Tibial nerve (tissue), 4 donors: ENCODE measurements at regions not wholly inside any gene's neighbourhood (a gene's known extent, or its start where the extent isn't known, plus 50 kb on each side); places are given as distances from the start of the nearest gene placed in this dataset.

Experiments
- CTCF ChIP-seq, 5 experiments: fragments of 200-600 bp in 3 of 5; fragments of 450-650 bp in 2 of 5; sonication (generic) in 3 of 5; IDR thresholded peaks; one replicate each; pipeline ENCODE4 v1.5.1; 2016 to 2019; ENCODE audit warnings: antibody characterized with exemption in 5 of 5, mild to moderate bottlenecking in 3 of 5, moderate library complexity in 2 of 5
- EP300 ChIP-seq, 2 donors: sonication (generic); formaldehyde crosslinking; IDR thresholded peaks; one replicate each; pipeline ENCODE4 v1.6.1; 2017; ENCODE audit warnings: antibody characterized with exemption in 2 of 2, mild to moderate bottlenecking in 1 of 2
- POLR2A ChIP-seq, 2 donors: fragments of 450-650 bp; IDR thresholded peaks; one replicate each; pipeline ENCODE4 v1.6.1; 2017; ENCODE audit warnings: antibody characterized with exemption in 2 of 2, mild to moderate bottlenecking in 2 of 2, moderate library complexity in 2 of 2

- no peak for TF ChIP-seq CTCF (IDR thresholded peaks at IDR 0.05)
- TF ChIP-seq EP300 (IDR thresholded peaks at IDR 0.05), result no peak
- TF ChIP-seq POLR2A (IDR thresholded peaks at IDR 0.05), result no peak
Measured at GRCh38 chr6:158876886-158877285, 57.7 kb upstream of the EZR start.
